ENCODE measurements at regions not wholly inside any gene's neighbourhood (a gene's known extent, or its start where the extent isn't known, plus 50 kb on each side); places are given as distances from the start of the nearest gene placed in this dataset.

DNA sequence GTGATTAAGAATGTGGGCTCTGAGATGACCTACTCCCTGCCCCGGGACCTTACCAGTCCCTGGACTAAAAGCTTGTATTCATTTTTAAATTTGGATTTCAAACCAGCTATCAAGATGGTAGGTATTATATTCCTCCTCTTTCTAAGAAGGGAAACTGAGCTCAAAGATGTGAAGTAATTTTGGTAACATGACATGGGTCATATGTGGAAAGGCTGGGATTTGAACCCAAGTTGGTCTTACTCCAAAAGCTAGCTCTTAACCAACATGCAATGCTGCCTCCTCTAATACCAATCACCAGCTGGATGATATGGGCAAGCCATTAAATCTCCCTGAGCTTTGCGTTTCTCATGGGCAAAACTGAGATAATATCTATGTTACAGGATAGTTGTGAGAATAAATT is 166.4 kb upstream of the SLC38A2 start:
- ATAC-seq (ENCODE audit: low read depth) (no peak), DNase-seq (no peak)
- H2AFZ ChIP-seq (replicated peaks; ENCODE audit: low read length, poor library complexity) = no peak overlapping the region
- no peaks in the 10 kb centered on the region for H3K9me3 ChIP-seq (ENCODE audit: control insufficient read depth, insufficient read depth, low read length)
- intact Hi-C loops (cut with micrococcal nuclease) = no loop called here
- H2BK15ac ChIP-seq (ENCODE audit: low read depth, low read length) = 0 out of 3 replicates have a peak overlapping the region, but pooled peaks have one; percentile 33
- POLR2A ChIA-PET (ENCODE audit: unreplicated experiment) = interaction anchor here (0.6 kb wide), 1 partner anchor 87 kb away, joined by 3 read pairs; no protein-coding TSS in a partner anchor
- H3K79me1 ChIP-seq (ENCODE audit: low read depth in 1 of 2, low read length in 2 of 2) = peaks cover 0 to 5% of the 10 kb centered on the region in 2 experiments; a peak in 2 of 4 replicates
- CTCF ChIA-PET = interaction anchor here (0.8 kb wide), 1 partner anchor 15 kb away, joined by 4 read pairs; no protein-coding TSS in a partner anchor
- no CpG with 5 or more reads among the region's 2 CpGs for WGBS, 2 experiments (ENCODE audit: extremely low coverage in 2 of 2, insufficient read length in 1 of 2)
- no peak overlapping the region for H2AK5ac ChIP-seq (ENCODE audit: low read depth, low read length)
- no TSS peak for BruUV-seq (replicated peaks)
- H3K27me3 ChIP-seq (ENCODE audit: control insufficient read depth, insufficient read depth, low read length) = no peaks in the 10 kb centered on the region
- H3K4me3 ChIP-seq (ENCODE audit: insufficient read depth, low read depth, low read length) = no peak overlapping the region
- no peak overlapping the region for H3K14ac ChIP-seq (replicated peaks; ENCODE audit: low read depth, low read length)
- peak overlapping the region; percentile 25; the same call in 1 of the 2 replicates for H4K91ac ChIP-seq (ENCODE audit: insufficient read depth, low read depth, low read length)
- peak overlapping the region; percentile 3; the same call in 1 of the 2 replicates for H3K4ac ChIP-seq (ENCODE audit: low read depth, low read length)
- H3K23ac ChIP-seq (ENCODE audit: low read depth, low read length) = peak overlapping the region; percentile 51; the same call in 1 of the 2 replicates
- no peaks in the 10 kb centered on the region for H4K20me1 ChIP-seq (ENCODE audit: insufficient read depth, low read length)
- in situ Hi-C loops (cut with MboI; ENCODE audit: low sequenced_read_pairs) = no loop called here
- H2BK120ac ChIP-seq (ENCODE audit: low read depth, low read length) = no peak overlapping the region
- H2BK5ac ChIP-seq (ENCODE audit: low read depth, low read length, poor library complexity, severe bottlenecking) = no peak overlapping the region
- no peak overlapping the region for H2AK9ac ChIP-seq (replicated peaks; ENCODE audit: low read depth, low read length, poor library complexity)
- H4K8ac ChIP-seq (ENCODE audit: low read depth in 2 of 2, low read length in 2 of 2) = no peak overlapping the region
- no peak overlapping the region for H3K27ac ChIP-seq (ENCODE audit: insufficient read depth, low read length)
- H2BK20ac ChIP-seq (ENCODE audit: low read depth, low read length) = no peak overlapping the region; the same call in 1 of the 2 replicates
- H3K9me1 ChIP-seq (ENCODE audit: insufficient read depth, low read length) = 0 out of 2 replicates have a peak, but pooled peaks cover 4% of the 10 kb centered on the region
- H3K36me3 ChIP-seq (ENCODE audit: control insufficient read depth, insufficient read depth, low read length) = no peaks in the 10 kb centered on the region
- no peak overlapping the region for H3K4me2 ChIP-seq (ENCODE audit: low read depth, low read length)
- peaks cover 6% of the 10 kb centered on the region for H3K4me1 ChIP-seq (ENCODE audit: control insufficient read depth, insufficient read depth, low read length)
- no peak overlapping the region for H3K56ac ChIP-seq (ENCODE audit: extremely low read depth, insufficient read depth, low read length)
- no peak overlapping the region for H3K18ac ChIP-seq (ENCODE audit: low read depth, low read length)
- H3K9ac ChIP-seq (ENCODE audit: low read depth, low read length) = no peak overlapping the region
- dilution Hi-C loops (cut with HindIII; ENCODE audit: low sequenced_read_pairs, unreplicated experiment) = no loop called here
- no peak overlapping the region for H4K5ac ChIP-seq (ENCODE audit: low read depth, low read length)
- TF ChIP-seq FOS (IDR thresholded peaks at IDR 0.05; ENCODE audit: low read depth, low read length) (no peak), POLR2A (IDR thresholded peaks at IDR 0.05; ENCODE audit: low read depth, low read length) (no peak), CHD1 (IDR thresholded peaks at IDR 0.05; ENCODE audit: low read depth, low read length) (no peak), NFE2L2 (IDR thresholded peaks at IDR 0.05; ENCODE audit: low read depth, low read length) (no peak), ELK1 (IDR thresholded peaks at IDR 0.05; ENCODE audit: borderline replicate concordance, low read depth, low read length) (no peak), RCOR1 (IDR thresholded peaks at IDR 0.05; ENCODE audit: insufficient replicate concordance, low read length) (no peak), CTCF (conservative IDR thresholded peaks at IDR 0.05; ENCODE audit: low read depth, low read length) (no peak)

All from IMR-90 (cell line).